Right lobe of liver (tissue), 4 donors: ENCODE measurements at regions not wholly inside any gene's neighbourhood (a gene's known extent, or its start where the extent isn't known, plus 50 kb on each side); places are given as distances from the start of the nearest gene placed in this dataset.
"Not testable (repeated sequence)": the region's sequence is repeated elsewhere in the genome, so short reads cannot be mapped to it uniquely, and the experiment has no call there.

Source experiments
- CTCF ChIP-seq, 4 donors: fragments of 200-600 bp in 3 of 4; fragments of 450-650 bp in 1 of 4; IDR thresholded peaks; one replicate each; pipeline versions ENCODE4 v1.5.1 to v1.8.0; 2016 to 2022; ENCODE audit warnings: antibody characterized with exemption in 4 of 4, mild to moderate bottlenecking in 2 of 4
- POLR2A ChIP-seq: fragments of 450-650 bp; IDR thresholded peaks from one replicate; pipeline ENCODE4 v1.6.1; 2017; ENCODE audit warnings: antibody characterized with exemption, mild to moderate bottlenecking
- donor health status: DM: no; HTN: no; CAD: no.
- donor health status: DM: no; HTN: no; CAD: no.
- donor health status: DM: no; HTN: yes; CAD: no.

- TF ChIP-seq POLR2A; CTCF (IDR thresholded peaks at IDR 0.05): not testable (repeated sequence)
Measured at GRCh38 chr12:88847246-88847645, 267.0 kb upstream of the KITLG start.
